ENCODE measurements at regions not wholly inside any gene's neighbourhood (a gene's known extent, or its start where the extent isn't known, plus 50 kb on each side); places are given as distances from the start of the nearest gene placed in this dataset.
A peak's percentile ranks its signal among the peaks of the same experiment; 100 is the strongest.

DNA sequence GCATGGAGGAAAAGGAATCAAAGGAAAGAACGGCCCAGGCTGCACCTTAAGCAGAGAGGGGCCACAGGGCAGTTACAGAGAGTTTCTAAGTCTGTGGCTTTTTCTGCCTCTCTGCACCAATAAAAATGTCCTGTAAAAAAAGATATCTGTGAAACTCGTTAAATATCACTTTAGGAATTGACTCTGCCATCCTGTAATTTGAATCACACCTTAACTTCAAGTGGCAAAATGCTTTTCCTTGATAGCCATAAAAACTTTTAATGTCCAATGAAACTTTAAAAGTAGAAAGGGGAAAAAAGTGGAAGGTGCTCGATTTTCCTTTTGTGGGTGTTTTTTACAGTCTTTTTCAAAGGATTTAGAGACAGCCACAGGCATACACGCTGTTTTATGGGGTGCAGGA lies 255.7 kb downstream of the ARRDC4 start:
- no peak for DNase-seq (ENCODE audit: low spot score)
- H3K27ac ChIP-seq (ENCODE audit: poor library complexity, severe bottlenecking) = no peak overlapping the region
- ATAC-seq (ENCODE audit: low read depth) = no peak
- H3K4me3 ChIP-seq (ENCODE audit: severe bottlenecking) = no peak overlapping the region
- H3K9me3 ChIP-seq (ENCODE audit: severe bottlenecking) = no peaks in the 10 kb centered on the region
- peaks cover 7% of the 10 kb centered on the region for H3K4me1 ChIP-seq (ENCODE audit: insufficient read depth, poor library complexity, severe bottlenecking)
- no peaks in the 10 kb centered on the region for H3K27me3 ChIP-seq (ENCODE audit: insufficient read depth, poor library complexity, severe bottlenecking)
- H3K36me3 ChIP-seq (ENCODE audit: low read depth) = no peaks in the 10 kb centered on the region
- TF ChIP-seq, protein P1, sequence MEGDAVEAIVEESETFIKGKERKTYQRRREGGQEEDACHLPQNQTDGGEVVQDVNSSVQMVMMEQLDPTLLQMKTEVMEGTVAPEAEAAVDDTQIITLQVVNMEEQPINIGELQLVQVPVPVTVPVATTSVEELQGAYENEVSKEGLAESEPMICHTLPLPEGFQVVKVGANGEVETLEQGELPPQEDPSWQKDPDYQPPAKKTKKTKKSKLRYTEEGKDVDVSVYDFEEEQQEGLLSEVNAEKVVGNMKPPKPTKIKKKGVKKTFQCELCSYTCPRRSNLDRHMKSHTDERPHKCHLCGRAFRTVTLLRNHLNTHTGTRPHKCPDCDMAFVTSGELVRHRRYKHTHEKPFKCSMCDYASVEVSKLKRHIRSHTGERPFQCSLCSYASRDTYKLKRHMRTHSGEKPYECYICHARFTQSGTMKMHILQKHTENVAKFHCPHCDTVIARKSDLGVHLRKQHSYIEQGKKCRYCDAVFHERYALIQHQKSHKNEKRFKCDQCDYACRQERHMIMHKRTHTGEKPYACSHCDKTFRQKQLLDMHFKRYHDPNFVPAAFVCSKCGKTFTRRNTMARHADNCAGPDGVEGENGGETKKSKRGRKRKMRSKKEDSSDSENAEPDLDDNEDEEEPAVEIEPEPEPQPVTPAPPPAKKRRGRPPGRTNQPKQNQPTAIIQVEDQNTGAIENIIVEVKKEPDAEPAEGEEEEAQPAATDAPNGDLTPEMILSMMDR (IDR thresholded peaks at IDR 0.05; ENCODE audit: poor library complexity, severe bottlenecking) = no peak

DNA sequence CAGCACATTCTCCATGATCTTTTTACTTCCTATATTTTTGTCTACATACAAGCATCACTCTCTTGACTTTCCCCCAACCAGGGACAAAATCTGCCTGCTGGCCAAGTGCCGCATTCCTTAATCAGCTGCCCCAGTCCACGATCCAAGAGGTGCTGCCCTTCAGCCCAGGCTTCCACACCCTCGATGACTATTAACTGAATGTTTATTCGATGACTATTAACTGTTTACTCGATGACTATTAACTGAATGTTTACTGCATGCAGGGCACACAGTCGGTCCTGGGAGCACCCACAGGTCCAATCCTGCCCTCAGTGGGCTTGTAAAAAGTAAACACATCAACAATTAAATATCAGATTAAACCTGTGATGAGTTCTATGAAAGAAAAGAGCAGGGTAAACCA lies 256.9 kb downstream of the ARRDC4 start:
- no peak overlapping the region for H3K27ac ChIP-seq (ENCODE audit: poor library complexity, severe bottlenecking)
- no peaks in the 10 kb centered on the region for H3K27me3 ChIP-seq (ENCODE audit: insufficient read depth, poor library complexity, severe bottlenecking)
- H3K4me1 ChIP-seq (ENCODE audit: insufficient read depth, poor library complexity, severe bottlenecking) = peaks cover 7% of the 10 kb centered on the region
- no peaks in the 10 kb centered on the region for H3K9me3 ChIP-seq (ENCODE audit: severe bottlenecking)
- TF ChIP-seq, protein P1 (IDR thresholded peaks at IDR 0.05; ENCODE audit: poor library complexity, severe bottlenecking) = no peak
- ATAC-seq (ENCODE audit: low read depth) (peak; percentile 58; the same call in 2 of the 3 replicates), DNase-seq (ENCODE audit: low spot score) (no peak)
- H3K36me3 ChIP-seq (ENCODE audit: low read depth) = no peaks in the 10 kb centered on the region
- no peak overlapping the region for H3K4me3 ChIP-seq (ENCODE audit: severe bottlenecking)

DNA sequence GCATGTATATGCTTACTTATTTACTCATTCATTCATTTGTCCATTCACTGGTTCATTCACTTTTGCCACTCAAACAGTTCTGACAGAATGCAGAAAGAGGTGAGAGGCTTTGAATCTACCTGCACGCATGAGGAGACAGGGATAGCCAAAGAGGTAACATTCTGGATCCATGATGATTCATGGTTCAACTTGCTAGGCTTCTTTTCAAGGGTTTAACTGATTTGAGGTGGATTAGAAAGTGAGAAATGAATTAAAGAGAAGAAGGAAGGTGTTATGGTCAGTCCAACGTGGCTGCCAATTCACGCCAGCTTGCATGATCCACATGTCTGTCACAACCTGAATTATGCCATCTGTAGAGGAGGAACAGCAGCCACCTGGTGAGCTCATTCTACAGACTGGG lies 260.6 kb downstream of the ARRDC4 start:
- TF ChIP-seq, protein P1 (IDR thresholded peaks at IDR 0.05; ENCODE audit: poor library complexity, severe bottlenecking) = no peak
- Histone ChIP-seq H3K4me3 (ENCODE audit: severe bottlenecking) (no peak overlapping the region), H3K27ac (ENCODE audit: poor library complexity, severe bottlenecking) (no peak overlapping the region), H3K9me3 (ENCODE audit: severe bottlenecking) (no peaks in the 10 kb centered on the region), H3K4me1 (ENCODE audit: insufficient read depth, poor library complexity, severe bottlenecking) (peaks cover 7% of the 10 kb centered on the region), H3K36me3 (ENCODE audit: low read depth) (no peaks in the 10 kb centered on the region), H3K27me3 (ENCODE audit: insufficient read depth, poor library complexity, severe bottlenecking) (no peaks in the 10 kb centered on the region)
- DNase-seq (ENCODE audit: low spot score) = no peak
- no peak for ATAC-seq (ENCODE audit: low read depth)

DNA sequence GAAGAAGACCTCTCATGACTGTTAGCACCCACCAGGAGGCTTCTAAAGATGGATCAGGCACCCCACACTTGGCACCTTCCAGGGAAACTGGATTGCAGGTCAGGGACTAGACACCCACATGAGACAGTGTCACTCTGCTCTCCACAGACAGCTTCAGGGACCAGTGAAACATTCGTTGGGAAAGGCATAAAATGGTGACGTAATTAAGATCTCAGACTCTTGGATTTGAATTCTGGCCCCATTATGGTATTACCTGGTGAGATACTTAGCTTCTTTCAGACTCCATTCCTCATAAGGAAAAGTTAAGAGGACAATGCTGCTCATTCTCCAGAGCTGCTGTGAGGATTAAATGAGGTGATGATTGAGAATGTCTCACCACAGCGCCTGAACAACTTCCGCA lies 261.1 kb downstream of the ARRDC4 start:
- Histone ChIP-seq H3K27ac (ENCODE audit: poor library complexity, severe bottlenecking) (no peak overlapping the region), H3K4me1 (ENCODE audit: insufficient read depth, poor library complexity, severe bottlenecking) (peaks cover 7% of the 10 kb centered on the region), H3K27me3 (ENCODE audit: insufficient read depth, poor library complexity, severe bottlenecking) (no peaks in the 10 kb centered on the region), H3K9me3 (ENCODE audit: severe bottlenecking) (no peaks in the 10 kb centered on the region), H3K36me3 (ENCODE audit: low read depth) (no peaks in the 10 kb centered on the region), H3K4me3 (ENCODE audit: severe bottlenecking) (no peak overlapping the region)
- TF ChIP-seq, protein P1 (IDR thresholded peaks at IDR 0.05; ENCODE audit: poor library complexity, severe bottlenecking) = no peak
- DNase-seq (ENCODE audit: low spot score) = no peak
- no peak for ATAC-seq (ENCODE audit: low read depth)

DNA sequence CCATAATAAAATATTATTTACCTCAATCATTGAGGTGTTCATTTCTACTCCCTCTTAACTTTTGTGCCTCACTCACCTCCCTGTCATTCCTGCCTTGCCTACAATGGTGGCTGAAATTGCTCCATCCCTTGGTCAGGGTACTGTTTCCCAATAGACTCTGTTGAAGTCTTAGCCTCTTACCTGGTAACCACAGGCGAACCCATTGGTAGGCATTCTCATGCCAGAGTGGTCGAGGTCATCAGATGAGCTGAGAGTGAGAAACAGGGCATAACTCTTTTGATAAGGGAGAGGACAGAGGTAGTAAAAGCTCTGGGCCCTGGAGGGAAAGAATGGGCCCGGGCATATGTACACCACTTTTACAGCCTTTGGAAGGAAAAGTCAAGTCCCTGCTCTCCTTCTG lies 265.6 kb downstream of the ARRDC4 start:
- Histone ChIP-seq H3K27me3 (ENCODE audit: insufficient read depth, poor library complexity, severe bottlenecking) (no peaks in the 10 kb centered on the region), H3K4me1 (ENCODE audit: insufficient read depth, poor library complexity, severe bottlenecking) (peaks cover 6% of the 10 kb centered on the region), H3K4me3 (ENCODE audit: severe bottlenecking) (no peak overlapping the region), H3K27ac (ENCODE audit: poor library complexity, severe bottlenecking) (no peak overlapping the region), H3K36me3 (ENCODE audit: low read depth) (no peaks in the 10 kb centered on the region), H3K9me3 (ENCODE audit: severe bottlenecking) (no peaks in the 10 kb centered on the region)
- DNase-seq (ENCODE audit: low spot score) (no peak), ATAC-seq (ENCODE audit: low read depth) (peak; percentile 59)
- TF ChIP-seq, protein P1 (IDR thresholded peaks at IDR 0.05; ENCODE audit: poor library complexity, severe bottlenecking) = no peak
